ENCODE measurements at regions not wholly inside any gene's neighbourhood (a gene's known extent, or its start where the extent isn't known, plus 50 kb on each side); places are given as distances from the start of the nearest gene placed in this dataset.
"Not testable (repeated sequence)": the region's sequence is repeated elsewhere in the genome, so short reads cannot be mapped to it uniquely, and the experiment has no call there.

DNA sequence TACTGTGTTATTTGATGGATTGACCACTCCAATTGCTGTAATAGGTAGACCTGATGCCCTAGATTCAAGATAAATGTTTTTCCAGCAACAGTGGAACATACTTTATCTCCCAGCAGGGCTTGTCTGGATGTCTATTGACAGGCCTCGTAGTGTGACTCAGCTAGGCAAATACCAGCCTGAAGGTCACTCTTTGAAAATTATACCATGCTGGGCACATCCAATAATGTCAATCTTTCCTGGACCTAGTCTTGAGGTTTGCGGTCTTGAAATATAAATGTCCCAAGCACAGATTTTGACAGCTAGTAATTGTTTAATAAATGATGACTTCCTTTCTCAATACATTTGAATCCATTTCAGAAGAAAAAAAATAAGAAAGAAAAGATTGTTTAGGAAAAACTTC lies 1138.0 kb upstream of the TMPRSS15 start:
- DNase-seq, result peak in 2 of 3 experiments; percentile 17 to 54

DNA sequence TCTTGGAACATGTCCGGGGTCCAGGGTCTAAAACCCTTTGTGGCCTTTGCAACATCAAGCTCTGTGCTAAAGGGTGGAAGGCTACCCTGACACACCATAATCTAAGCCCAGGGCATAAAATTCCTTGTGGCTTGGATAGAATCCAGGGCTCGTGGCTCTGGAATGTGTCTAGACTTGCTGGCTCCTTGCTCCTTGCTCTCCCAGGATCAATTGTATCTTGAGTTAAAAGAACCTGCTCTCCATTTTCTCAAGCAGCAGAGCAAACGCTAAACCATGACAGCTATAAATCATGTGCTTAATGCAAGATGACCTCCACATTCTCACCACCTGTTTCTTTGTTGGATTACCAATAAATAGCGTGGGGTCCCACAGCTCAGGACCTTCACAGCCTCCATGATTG lies 1140.9 kb upstream of the TMPRSS15 start:
- not testable (repeated sequence) for DNase-seq

DNA sequence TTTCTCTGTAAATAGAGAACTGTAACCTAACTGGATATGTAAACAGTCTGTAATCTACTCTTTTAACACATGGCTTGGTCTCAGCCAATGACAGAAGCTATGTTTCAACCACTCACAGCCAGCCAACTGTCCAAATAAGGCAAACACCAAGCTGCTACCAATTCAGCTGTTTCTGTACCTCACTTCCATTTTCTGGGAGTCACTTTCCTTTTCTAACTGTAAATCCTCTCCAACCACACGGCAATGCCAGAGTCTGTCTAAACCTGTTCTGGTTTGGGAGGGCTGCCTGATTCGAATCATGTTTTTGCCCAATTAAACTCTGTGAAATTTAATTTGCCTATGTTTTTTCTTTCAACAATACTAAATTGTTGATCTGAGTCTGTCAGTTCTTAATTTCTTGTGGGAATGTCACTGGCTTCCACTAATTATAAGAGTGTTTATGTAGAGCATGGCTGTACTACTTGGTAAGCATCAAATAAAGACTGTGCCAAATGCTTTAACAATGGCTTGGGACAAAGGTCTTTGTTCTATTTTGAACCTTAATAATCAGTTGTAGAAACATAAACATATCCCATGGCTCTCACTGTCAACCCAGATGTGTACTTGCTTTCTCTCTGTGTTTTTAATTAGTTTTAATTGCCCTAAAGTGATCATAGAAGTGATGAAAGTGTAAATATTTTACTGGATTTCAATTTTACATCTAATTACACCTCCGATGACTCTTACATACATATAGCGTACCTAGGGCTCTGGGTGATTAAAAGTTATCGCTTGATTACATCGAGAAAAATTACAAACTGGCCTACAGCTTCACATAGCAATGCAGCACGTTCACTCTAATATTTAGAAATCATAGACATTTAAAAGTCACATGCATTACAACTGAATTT lies 1144.6 kb upstream of the TMPRSS15 start:
- peak in 2 of 3 experiments; percentile 25 to 74 for DNase-seq

DNA sequence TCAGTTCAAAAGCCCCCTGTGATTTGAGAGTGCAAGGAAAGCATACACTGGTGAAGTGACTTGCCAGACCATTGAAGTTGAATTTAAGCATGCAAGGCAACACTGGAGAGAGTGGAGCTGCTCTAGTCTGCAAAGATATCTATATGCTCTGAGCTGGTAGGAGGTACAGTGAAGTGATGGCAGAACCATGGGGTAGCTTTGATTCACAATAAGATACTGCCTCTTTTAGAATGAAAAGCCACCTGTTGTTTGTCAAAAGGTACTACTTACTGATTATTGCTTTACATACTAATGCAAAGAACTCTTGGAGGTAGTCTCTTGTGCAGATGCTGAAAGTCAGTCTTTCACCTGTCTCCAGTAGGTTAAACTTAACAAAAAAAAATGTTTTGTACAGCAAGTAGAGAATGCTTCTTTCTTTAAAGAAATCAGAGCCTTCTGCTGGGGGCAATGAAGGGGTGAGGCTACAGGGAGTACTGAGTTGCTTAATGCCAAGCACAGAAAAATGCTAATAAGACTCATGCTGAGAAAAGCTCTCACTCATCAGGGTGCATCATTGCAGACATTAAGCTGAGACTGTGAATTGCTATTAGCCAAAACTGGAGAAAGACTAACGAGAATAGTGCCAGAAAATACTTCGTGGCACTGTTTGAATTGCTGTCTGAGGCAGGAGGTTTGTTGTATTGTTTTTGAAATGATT lies 1150.5 kb upstream of the TMPRSS15 start:
- DNase-seq, result peak in 2 of 3 experiments; percentile 72 to 87

DNA sequence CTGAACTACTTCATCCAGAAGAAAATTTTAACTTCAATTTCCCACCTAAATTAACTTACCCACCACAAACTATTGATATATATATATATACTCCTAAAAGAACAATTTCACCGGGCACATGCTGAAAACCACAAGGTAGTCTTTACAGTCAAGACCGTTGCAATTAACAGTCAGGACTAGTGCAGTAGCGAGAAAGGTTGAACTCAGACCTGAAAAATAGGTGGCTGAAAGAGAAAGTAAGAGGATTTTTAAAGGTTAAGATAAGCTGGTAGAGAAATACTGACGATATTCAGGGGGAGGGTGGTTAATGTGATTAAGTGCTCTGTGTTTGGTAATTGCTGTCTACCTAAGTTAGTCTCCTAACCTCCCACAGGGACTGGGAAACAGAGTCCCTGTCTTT lies 1153.5 kb upstream of the TMPRSS15 start:
- DNase-seq, result no peak

DNA sequence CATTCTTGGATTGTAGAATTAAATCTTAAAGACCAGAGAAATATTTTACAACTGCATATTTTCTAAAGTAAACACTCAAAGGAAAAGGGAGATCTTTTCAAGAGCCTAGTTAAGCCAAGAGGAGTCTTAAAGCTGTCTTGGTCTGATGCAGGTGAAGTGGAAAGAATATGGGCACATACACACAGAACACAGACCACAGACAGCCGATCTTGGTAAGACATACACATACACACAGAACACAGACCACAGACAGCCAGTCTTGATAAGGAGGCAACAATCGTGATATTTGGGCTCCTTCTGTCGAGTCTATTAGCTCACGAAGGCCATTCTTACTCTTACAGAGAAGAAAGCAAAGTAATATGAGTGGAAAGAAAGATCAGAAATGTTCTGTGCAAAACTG lies 1153.9 kb upstream of the TMPRSS15 start:
- no peak for DNase-seq

DNA sequence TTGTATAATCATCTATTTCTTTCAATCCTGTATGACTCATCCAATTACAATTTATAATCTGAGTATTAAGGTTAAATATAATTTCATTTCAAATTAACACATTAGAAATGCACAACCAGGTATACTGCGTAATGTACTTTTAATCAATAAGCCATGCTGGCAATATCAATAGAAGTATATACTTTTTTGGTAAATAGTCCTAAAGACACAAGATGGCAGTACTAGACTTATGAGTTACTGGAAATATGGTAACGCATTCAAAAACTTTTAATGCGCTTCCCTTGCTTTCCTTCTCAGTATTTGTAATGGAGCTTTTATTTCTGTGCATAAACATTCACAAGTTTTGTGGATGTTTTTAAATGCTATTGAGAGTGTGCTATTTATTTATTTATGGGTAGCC lies 1162.0 kb upstream of the TMPRSS15 start:
- DNase-seq, result no peak

DNA sequence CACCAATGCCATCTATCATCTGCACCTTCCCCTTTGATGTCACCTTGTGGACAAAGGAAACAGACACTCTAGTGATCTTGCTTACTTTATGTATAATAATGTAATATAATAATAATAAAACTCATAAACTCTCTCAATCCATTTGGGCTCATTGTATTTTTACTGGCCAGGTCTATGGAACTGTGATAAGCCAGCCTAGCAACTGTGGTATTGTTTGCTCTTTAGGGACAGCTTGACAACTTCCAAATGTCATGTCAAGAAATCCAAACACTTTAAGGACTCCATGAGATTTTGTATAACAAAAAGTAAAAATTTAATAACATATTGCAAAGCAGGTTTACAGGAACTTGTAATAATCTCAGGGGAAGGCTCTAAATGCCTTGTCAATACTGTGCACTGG lies 1163.4 kb upstream of the TMPRSS15 start:
- no peak for DNase-seq

DNA sequence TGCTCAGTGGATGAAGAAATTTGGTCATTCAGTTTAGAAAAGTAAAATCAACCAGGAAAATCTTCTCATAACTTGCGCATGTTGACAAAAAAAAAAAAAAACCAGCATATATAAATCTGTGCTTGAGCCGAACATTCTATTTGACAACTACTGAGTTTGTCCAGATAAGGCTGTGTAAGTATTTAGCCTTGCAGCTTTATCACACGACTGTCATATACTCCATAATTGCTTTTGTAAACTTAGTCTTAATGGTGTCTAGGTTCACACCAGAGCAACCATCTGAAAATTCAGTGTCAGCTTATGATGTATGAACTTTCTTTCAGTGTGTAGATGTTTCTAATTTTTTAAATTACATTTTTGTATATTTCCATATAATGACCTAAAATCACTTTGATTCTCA lies 1173.8 kb upstream of the TMPRSS15 start:
- no peak for DNase-seq

DNA sequence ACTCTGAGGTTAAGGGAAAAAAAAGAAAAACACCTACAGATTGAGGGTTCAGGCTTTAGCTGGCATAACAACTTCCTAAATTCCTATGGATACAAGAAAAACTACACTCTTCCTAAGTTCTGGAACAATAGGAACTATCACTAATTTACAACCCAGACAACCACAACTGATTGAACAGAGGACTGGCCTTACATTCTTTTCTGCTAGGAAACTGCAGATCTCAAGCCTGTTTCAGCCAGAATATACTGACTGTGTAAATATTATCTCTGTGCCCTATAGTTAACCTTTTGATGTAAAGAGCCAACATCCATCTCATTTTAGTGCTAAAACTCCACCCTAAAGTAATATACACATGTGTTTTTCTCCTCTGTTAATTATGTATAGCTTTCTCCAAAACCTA lies 1186.5 kb upstream of the TMPRSS15 start:
- DNase-seq, result no peak

DNA sequence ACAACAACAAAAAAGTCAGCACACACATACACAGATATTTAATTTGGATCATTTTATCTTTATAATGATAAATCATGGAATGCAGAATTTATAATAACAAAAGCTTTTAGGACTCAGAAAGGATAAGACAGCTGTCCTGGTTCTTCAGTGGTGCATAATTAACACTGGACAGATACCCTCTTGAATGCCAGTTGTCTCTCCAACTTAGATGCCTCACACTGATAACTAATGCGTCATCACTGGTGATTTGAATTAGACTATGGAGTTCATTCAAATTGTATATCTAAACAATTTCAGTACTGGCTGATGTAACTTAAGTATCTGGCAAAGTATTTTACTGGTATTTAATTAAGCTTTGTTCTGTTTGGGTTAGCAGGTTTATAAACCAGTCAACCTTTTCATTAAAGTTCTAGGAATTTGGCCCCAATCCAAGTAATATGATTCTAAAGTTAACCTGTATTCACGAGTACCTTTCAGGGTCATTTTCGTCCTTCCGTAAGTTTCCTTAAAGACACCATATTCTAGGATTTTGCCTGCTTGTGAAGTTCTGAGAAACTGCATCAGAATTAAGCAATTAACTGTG lies 1199.5 kb upstream of the TMPRSS15 start:
- no peak for DNase-seq

DNA sequence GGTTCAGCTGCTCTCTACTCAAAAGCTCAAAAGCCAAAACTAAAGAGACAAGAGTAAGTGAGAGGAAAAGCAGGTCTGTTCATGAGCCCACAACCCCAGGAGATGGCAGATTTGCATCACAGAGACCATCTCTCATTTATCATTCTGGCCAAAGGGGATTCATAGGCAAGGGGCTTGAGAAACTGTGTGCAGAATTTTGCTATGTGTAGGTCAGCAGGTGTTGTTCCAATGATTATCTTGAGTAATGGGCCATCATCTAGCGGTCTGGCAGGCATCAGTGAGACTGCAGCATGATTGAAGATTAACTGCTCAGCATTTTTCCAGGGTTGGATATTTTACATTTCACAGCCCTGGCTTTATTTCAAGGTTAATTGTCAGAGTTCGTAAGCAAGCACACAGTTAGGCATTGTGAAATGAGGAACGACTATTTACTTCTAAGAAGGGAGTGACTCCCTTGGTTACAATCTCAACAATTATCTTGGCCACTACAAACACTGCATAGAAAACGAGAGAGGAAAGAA lies 1204.6 kb upstream of the TMPRSS15 start:
- DNase-seq, result peak in 1 of 3 experiments; percentile 31

DNA sequence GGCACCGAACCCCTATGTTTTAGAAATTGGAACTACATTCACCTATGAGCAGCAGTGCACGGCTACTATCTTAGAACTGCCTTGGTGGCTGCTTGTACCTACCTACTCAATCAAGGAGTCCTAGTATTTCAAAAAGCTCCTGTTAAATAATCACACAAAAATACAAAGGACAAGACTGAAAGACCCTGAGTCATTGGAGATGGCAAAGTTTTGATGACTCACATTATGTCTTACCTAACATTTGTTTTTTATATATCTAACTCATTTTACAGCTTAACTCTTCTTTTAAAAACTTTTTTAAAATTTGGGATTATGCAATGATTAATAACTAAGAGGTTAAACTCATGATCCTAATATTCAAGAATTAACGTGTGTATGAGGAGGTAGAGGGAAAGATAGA lies 1206.0 kb upstream of the TMPRSS15 start:
- no peak for DNase-seq

DNA sequence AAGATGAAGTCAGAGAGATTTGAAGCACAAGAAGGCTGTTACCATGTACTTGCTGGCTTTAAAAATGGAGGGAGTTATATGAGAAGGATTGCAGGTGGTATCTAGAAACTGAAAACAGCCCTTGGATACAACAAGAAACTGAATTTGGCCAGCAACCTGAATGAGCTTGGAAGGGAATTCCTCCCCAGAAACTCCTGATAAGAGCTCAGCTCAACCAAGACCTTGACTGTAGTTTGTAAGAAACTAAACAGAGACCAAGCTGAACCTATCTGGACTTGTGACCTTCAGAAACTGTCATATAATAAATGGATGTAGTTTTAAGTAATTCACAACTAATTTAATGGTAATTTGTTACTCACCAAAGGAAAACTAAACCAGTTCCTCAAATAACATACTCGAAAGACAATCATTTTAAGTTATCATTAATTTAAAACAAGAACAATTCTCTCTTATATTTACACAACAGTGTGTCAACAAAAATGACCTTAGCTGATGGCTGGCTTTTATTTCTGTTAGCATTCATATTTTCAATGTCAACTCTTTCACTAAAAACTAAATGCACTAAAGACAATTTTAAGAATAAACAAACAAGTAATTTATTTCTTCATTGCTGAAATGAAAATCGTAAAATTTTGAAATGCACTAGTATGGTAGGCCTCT lies 1218.4 kb upstream of the TMPRSS15 start:
- DNase-seq, result no peak

DNA sequence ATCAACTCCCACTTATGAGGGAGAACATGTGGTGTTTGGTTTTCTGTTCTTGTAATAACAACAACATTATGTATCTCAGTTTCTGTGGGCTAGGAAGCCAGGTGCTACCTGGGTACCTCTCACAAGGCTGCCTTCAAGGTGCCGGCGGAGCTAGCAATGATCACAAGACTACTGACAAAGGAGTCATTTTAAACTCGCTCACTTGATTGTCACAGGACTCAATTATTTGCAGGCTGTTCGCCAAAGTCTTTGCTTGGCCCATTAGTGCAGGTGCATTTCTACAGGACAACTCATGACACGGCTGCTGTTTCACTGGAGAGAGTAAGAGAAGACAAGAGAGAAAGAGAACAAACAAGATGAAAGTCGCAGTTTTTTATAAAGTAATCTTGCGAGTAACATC lies 1237.4 kb upstream of the TMPRSS15 start:
- peak in 1 of 3 experiments; percentile 10 for DNase-seq

DNA sequence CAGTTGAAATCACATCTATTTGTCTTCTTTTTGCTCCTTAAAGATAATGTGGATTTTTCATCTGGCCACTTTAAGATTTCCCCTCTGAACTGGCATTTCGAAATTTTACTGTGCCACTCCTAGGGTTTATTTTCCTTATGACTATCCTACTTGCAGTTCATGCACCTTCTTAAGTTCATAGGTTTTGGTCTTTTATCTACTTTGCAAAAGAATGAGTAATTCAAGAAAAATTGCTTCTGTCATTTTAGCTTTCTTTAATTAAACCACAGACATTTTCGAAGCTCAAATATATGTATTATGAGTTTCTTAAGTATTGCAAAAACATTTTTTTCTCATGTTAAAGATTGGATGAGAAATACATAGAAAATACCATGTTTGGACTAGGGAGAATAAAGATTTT lies 1244.8 kb upstream of the TMPRSS15 start:
- DNase-seq, result no peak

DNA sequence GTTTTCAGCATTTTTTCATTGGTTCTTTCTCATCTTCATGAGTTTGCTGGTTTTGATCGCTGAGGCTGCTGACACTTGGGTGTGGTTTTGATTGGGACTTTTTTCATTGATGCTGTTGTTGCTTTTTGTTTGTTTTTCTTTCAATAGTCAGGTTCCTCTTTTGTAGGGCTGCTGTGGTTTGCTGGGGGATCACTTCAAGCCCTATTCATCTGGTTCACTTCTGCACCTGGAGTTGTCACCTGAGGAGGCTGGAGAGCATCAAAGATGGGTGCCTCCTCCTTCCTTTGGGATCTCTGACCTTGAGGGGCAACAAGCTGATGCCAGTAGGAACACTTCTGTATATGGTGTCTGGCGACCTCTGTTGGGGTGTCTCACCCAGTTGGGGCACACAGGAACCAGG lies 1279.9 kb upstream of the TMPRSS15 start:
- no peak for DNase-seq

DNA sequence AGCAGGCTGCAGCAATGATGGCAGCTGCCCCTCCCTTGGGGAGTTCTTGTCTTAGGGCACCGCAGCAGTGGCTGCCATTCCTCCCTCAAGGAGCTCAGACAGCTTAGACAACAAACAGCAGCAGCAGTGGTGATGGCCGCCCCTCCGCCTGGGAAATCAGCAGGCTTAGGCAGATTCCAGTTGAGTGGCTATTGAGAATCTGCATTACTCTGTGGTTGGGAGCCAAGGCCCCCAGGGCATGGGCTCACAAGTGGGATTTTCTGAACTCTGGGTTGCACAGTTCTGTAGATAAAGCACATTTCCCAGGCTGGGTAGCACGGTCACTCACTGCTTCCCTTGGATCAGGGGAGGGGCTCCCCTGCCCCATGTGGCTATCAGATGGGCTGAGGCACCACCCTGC lies 1280.7 kb upstream of the TMPRSS15 start:
- no peak for DNase-seq

DNA sequence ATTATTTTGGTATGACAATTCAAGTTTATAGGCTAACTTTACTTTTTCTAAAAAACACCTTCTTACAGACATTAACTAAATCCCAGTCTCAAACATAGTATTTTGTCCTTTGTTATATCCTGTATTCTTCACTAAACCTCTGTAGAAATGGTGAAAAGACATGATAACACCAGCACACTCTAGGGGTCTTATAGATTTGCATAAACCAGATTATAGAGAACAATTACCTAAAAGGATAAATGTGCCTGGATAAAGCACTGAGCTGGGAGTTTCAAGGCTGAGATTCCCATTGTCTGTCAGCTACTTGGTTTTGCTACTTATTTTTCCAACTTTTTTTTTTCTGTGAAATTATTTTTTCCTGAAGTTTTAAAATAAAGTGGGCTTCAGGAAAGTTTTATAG lies 1288.6 kb upstream of the TMPRSS15 start:
- no peak for DNase-seq

DNA sequence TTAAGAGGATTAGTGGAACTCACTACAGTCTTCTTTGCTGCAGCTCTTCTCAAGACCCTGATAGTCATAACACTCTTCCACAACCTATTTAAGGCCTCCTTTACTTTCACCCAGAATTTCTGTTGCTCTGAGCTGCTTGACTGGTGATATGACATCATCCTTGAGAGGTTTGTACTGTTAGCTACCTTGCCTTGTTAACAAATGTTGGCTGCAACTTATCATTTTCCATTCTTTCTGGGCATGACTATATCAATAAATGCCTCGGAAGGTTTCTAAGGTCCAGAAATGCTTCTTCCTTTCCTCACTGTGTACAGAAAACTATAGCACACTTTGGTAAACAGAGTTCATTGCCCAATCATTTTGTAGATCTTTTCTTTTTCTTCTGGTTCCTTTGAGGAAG lies 1292.2 kb upstream of the TMPRSS15 start:
- DNase-seq, result no peak

DNA sequence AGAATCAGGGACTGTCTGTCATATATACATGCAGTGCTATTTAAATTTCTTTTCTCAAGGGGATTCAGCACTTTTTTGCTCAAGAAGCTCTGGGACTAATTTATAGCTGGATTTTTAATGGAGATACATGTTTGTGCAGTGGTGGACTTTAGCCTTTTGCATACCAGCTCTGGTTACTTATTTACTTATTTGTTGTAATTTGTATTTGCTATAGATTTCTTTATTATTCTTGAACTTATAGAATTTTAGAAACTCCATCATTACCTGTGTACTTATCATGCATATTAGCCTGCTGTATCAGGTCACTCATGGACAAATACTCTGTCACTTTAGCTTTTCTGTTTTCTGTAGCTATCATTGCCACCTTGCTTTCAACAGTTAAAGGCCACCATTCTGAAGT lies 1296.9 kb upstream of the TMPRSS15 start:
- no peak for DNase-seq

DNA sequence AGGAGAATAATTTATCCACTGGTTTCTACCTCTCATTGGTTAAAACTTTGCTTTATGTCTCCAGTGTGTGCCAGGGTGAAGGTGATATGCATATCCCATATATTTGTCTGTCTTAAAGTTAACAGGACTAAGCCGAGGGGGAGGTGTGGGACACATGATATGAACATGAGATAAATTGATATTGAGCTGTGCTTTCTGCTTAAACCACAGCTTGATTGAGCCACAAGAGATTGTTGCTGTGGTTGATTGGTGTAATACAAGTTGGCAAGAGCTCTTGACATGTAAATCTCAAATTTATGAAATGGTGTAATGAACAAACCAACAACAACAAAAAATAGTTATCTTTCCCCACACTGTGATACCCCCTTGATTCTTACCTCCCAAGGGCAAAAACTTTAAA lies 1295.5 kb upstream of the NCAM2 start:
- no peak for DNase-seq

DNA sequence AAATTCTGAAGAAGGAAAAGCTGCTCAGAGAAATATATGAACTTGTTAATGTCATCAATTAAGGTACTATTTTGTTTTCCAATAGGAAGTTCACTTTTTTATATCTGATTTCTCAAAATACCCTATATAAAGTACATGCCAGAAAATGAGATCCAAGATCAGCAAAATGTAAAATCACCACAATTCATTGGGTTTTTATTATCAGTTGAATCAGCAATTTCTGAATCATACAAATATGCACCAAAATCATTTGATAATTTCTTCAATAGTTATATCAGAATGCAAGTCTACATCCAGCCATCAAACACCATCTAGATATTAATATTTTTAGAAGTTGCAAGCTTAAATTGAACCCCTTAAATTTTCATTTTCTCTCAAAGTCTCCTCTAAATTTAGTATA lies 1293.4 kb upstream of the NCAM2 start:
- no peak for DNase-seq

Measured in NCI-H1417 (cell line).